ENCODE measurements at regions not wholly inside any gene's neighbourhood (a gene's known extent, or its start where the extent isn't known, plus 50 kb on each side); places are given as distances from the start of the nearest gene placed in this dataset.

DNA sequence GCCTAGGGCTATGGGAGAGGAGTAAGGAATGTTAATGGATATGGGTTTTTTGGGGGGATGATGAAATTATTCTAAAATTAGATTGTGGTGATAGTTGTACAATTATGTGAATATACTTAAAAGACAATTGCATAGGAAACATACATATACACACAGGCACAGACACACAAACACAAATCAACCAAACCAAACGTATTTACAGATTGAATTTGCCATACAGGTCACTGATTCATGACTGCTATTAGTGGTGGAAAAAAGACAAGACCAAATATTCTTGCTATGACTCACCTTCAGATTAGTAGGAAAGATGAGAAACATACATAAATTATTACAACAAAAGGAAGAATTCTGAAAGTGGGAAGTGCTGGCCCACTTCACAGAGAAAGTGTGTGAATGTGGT, 85.3 kb downstream of the C3orf38 start:
- ChIA-PET CTCF (no interaction called here), POLR2A (no interaction called here)
- H3K4me1 ChIP-seq (ENCODE audit: control insufficient read depth, insufficient read depth, low read length) = no peaks in the 10 kb centered on the region
- H3K4me3 ChIP-seq (ENCODE audit: low read depth, low read length) = no peak overlapping the region
- TF ChIP-seq ZNF248 (tag by site-specific recombination; IDR thresholded peaks at IDR 0.05) = no peak
- TF ChIP-seq ZNF19 (tag by site-specific recombination; IDR thresholded peaks at IDR 0.05; ENCODE audit: low read depth) = no peak
- TF ChIP-seq, protein P1, sequence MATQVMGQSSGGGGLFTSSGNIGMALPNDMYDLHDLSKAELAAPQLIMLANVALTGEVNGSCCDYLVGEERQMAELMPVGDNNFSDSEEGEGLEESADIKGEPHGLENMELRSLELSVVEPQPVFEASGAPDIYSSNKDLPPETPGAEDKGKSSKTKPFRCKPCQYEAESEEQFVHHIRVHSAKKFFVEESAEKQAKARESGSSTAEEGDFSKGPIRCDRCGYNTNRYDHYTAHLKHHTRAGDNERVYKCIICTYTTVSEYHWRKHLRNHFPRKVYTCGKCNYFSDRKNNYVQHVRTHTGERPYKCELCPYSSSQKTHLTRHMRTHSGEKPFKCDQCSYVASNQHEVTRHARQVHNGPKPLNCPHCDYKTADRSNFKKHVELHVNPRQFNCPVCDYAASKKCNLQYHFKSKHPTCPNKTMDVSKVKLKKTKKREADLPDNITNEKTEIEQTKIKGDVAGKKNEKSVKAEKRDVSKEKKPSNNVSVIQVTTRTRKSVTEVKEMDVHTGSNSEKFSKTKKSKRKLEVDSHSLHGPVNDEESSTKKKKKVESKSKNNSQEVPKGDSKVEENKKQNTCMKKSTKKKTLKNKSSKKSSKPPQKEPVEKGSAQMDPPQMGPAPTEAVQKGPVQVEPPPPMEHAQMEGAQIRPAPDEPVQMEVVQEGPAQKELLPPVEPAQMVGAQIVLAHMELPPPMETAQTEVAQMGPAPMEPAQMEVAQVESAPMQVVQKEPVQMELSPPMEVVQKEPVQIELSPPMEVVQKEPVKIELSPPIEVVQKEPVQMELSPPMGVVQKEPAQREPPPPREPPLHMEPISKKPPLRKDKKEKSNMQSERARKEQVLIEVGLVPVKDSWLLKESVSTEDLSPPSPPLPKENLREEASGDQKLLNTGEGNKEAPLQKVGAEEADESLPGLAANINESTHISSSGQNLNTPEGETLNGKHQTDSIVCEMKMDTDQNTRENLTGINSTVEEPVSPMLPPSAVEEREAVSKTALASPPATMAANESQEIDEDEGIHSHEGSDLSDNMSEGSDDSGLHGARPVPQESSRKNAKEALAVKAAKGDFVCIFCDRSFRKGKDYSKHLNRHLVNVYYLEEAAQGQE (tag by site-specific recombination; IDR thresholded peaks at IDR 0.05) = no peak
- TF ChIP-seq EGR2 (tag by site-specific recombination; IDR thresholded peaks at IDR 0.05; ENCODE audit: low read depth) = no peak
- no peak for TF ChIP-seq ZNF596 (tag by site-specific recombination; IDR thresholded peaks at IDR 0.05)
- TF ChIP-seq AEBP2 (tag by site-specific recombination; IDR thresholded peaks at IDR 0.05; ENCODE audit: borderline replicate concordance) = no peak
- TF ChIP-seq ZSCAN16 (tag by site-specific recombination; IDR thresholded peaks at IDR 0.05) = no peak
- TF ChIP-seq ZNF157 (tag by site-specific recombination; IDR thresholded peaks at IDR 0.05) = no peak
- no peak for TF ChIP-seq ZBTB48 (tag by site-specific recombination; IDR thresholded peaks at IDR 0.05)
- no peaks in the 10 kb centered on the region for H3K9me3 ChIP-seq (ENCODE audit: control insufficient read depth, insufficient read depth, low read depth, low read length)
- no peaks in the 10 kb centered on the region for H3K36me3 ChIP-seq (ENCODE audit: control insufficient read depth in 2 of 2, insufficient read depth in 1 of 2, low read length in 2 of 2)
- no peak overlapping the region for H3K27ac ChIP-seq (ENCODE audit: extremely low read depth, low read depth, low read length)

GRCh38 chr3:88239870-88240269, 90.1 kb downstream of the C3orf38 start:
- CTCF ChIA-PET = interaction anchor here (0.6 to 1.1 kb wide), 3 partner anchors 9 to 25 kb away, joined by 3 to 5 read pairs (median 3); no protein-coding TSS in a partner anchor
- Histone ChIP-seq H3K27ac (ENCODE audit: extremely low read depth, low read depth, low read length) (no peak overlapping the region), H3K9me3 (ENCODE audit: control insufficient read depth, insufficient read depth, low read depth, low read length) (no peaks in the 10 kb centered on the region), H3K4me1 (ENCODE audit: control insufficient read depth, insufficient read depth, low read length) (no peaks in the 10 kb centered on the region), H3K4me3 (ENCODE audit: low read depth, low read length) (no peak overlapping the region), H3K36me3 (ENCODE audit: control insufficient read depth in 2 of 2, insufficient read depth in 1 of 2, low read length in 2 of 2) (no peaks in the 10 kb centered on the region)
- POLR2A ChIA-PET = no interaction called here
- TF ChIP-seq ZNF785 (tag by site-specific recombination; IDR thresholded peaks at IDR 0.05) (no peak), ZNF423 (tag by site-specific recombination; IDR thresholded peaks at IDR 0.05) (no peak), EGR2 (tag by site-specific recombination; IDR thresholded peaks at IDR 0.05; ENCODE audit: low read depth) (no peak), ELK4 (IDR thresholded peaks at IDR 0.05; ENCODE audit: borderline replicate concordance, low read depth, low read length) (no peak), ZSCAN4 (tag by site-specific recombination; IDR thresholded peaks at IDR 0.05) (no peak), ZNF292 (tag by site-specific recombination; IDR thresholded peaks at IDR 0.05; ENCODE audit: borderline replicate concordance, low read depth) (no peak), BCL11B (tag by site-specific recombination; IDR thresholded peaks at IDR 0.05; ENCODE audit: low read depth) (no peak), ZNF529 (tag by site-specific recombination; IDR thresholded peaks at IDR 0.05; ENCODE audit: insufficient replicate concordance) (no peak), ZNF664 (tag by site-specific recombination; IDR thresholded peaks at IDR 0.05) (no peak), ZNF548 (tag by site-specific recombination; IDR thresholded peaks at IDR 0.05) (no peak), ZNF10 (tag by site-specific recombination; IDR thresholded peaks at IDR 0.05) (no peak), ZNF138 (tag by site-specific recombination; IDR thresholded peaks at IDR 0.05; ENCODE audit: borderline replicate concordance) (no peak), ZXDB (tag by site-specific recombination; IDR thresholded peaks at IDR 0.05) (no peak)
- TF ChIP-seq, protein P1 (tag by site-specific recombination; IDR thresholded peaks at IDR 0.05) = no peak

Measured in HEK293 (cell line).